ENCODE measurements at regions not wholly inside any gene's neighbourhood (a gene's known extent, or its start where the extent isn't known, plus 50 kb on each side); places are given as distances from the start of the nearest gene placed in this dataset.
"Not testable (repeated sequence)": the region's sequence is repeated elsewhere in the genome, so short reads cannot be mapped to it uniquely, and the experiment has no call there.

DNA sequence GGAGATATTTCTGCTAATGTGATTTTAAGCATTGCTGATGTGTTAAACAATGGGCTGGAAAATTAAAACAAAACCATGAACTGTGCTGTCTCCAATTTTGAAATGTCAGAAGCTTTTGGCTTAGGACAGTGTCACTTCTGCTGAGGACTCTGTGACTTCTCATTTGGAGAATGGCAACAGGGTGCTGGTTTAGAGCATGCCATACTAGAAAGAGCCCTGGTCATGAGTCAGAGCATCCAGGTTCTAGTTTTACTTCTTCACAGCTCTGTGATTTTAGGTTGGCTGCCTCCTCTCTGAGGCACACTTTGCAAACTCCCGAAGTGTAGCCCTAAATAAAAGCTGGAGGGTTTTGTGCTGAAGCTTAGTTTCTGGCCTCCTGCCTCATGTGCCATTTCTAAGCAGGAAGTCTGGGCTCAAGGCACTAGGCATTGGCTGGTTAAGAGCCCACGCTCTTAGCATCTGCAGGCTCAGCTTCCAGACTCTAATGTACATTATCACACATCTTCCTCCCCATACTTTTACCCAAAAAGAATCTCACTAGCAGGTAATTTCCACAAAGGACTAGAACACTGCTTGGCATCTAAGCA is 193.8 kb downstream of the CNTN3 start:
- DNase-seq (ENCODE audit: low read depth in 2 of 2): no peak

DNA sequence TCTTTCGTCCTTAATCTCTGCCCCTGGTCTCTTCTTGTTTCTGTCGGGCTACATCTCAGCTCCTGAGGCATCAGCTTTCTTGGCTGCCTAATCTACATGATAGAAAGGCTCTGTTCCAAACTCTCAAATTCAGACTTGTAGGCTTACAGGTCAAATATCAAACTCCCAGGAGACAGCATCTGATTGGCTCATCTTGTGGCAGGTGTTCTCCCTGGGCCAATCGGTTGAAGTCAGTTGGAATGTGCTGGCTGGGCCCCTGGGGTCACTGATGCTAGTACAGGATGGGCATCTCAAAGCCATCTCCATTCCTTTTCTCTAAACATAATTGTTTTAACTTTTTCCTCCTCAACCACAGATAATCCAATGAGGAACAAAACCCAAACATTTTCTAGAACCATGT is 198.7 kb downstream of the CNTN3 start:
- DNase-seq (ENCODE audit: low read depth in 2 of 2): no peak

DNA sequence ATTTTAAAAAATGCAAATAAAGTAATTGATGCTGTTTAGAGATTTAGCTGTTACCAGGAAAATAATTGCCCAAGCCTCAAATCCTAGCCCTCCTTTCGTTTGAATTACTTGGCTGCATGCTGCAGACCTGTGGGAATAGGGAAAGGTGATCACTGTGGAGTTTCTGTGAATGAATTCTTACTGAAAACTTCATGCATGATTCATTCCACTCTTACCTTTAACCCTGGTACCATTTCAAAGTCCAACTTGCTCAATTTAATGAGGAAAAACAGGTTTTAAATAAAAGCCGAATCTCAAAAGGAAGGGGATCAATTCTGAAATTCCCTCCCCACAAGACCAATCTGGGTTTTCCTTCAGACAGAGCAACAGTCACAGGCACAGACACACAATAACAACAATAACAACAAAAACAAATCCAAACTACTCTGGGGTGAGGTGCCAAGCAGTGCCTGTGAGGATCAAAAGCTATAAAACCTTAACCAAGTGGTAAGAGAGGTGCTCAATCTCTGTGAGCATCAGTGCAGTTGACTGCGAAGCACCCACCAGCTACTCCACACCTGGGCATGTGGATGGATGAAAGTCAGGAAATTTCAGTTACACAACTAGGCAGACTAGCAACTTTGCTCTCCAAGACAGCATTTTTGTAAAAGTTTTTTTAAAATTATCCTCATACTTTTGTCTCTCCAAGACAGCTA is 200.8 kb downstream of the CNTN3 start:
- DNase-seq (ENCODE audit: low read depth in 2 of 2): no peak

DNA sequence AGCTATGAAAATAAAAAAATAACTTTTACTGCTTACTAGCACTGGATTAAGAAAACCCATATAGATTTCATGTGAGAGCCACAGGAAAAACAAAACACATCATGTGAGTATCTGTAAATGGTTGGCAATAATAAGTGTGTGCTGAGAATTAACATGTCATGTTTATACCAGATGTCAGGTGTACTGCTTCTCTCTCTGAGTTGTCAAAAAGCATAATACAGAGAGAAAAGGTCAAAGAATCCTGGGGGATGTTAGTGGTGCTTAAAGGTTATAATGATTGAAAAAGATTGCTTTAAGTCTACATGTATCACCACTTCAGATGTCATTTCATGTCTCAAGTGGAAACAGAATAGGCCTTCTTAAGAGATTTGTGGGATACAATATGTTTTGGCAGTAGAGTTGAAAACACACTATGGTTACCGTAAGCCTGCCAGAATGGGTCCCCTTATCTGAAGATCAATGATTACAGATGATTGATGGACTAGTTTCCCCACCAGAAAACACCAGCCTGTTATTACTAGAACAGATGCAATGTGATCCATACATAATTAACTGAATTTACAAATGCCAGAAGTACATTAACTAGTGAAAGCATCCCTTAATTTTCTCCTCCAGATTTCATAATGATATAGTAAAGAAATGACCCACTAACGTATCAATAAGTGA is 204.1 kb downstream of the CNTN3 start:
- DNase-seq (ENCODE audit: low read depth in 2 of 2): no peak

DNA sequence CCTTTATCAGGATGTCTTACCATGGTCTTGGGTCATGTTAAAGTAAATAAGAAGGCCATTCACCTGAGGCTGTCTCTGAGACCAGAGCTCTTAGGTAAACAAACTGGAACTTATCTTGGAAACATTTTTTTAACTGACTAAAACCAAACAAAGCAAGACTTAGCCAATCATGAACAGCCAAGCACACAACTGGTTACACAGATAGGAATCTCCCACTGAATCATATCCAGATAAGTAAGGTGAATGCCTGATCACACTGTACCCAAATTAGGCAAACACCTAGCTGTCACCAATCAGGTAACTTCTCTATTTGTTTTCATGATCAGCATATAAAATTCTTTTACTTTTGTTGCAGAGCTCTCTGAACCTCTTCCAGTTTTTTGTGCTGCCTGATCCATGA is 205.4 kb downstream of the CNTN3 start:
- DNase-seq (ENCODE audit: low read depth in 2 of 2): no peak

DNA sequence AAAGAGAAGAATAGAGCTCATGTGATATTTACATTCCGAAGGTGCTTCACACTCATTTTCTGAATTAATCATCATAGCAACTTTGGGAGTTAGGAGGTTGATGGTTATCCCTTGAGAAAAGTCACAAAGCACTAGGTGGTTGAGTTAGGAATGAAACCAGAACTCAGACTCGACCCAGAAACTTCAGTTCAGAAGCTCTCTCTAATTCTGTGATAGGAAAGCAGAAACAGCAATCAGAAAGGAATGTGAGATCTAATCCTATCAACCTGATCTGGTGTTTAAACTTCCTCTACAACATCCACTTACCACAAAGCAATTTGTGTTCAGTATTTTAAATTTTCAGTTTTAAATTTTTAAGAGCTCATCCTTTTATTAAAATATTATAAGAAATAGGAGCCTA is 211.2 kb downstream of the CNTN3 start:
- DNase-seq (ENCODE audit: low read depth in 2 of 2): no peak

DNA sequence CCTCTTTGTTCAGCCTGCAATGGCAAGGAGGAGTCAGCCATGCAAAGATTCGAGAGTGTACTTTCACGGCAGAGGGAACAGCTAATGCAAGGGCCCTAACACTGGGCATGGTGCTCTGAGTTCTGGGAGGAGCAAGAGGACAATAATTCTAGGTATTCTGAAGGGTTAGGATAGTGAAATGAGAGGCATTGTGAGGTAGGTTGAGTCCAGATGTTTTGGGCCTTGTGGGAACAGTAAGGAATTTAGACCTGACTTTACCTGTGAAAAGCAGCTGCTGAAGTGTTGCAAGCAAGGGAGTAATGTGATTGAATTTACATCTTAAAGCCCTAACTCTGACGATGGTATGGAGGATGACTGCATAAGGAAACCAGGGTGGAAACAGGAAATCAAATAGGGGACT is 211.6 kb downstream of the CNTN3 start:
- no peak for DNase-seq (ENCODE audit: low read depth in 2 of 2)

DNA sequence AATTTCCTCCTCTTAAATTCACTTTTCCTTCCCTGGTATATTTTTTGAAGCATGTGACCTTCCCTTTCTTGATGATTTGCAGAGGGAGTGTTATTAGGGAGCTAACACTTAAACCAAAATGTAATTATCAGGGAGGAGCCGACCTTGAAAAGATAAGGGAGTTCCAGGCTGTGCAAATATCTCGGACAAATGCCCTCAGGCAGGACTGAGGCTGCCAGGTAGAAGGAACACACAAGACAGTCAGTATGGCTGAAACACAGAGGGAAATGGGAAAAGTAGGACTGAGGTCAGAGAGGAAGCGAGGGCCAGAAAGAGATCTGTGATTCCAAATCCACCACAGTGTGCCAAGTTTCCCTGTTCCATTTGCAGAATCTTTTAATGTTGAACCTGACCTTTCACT is 221.0 kb downstream of the CNTN3 start:
- DNase-seq (ENCODE audit: low read depth in 2 of 2): no peak

DNA sequence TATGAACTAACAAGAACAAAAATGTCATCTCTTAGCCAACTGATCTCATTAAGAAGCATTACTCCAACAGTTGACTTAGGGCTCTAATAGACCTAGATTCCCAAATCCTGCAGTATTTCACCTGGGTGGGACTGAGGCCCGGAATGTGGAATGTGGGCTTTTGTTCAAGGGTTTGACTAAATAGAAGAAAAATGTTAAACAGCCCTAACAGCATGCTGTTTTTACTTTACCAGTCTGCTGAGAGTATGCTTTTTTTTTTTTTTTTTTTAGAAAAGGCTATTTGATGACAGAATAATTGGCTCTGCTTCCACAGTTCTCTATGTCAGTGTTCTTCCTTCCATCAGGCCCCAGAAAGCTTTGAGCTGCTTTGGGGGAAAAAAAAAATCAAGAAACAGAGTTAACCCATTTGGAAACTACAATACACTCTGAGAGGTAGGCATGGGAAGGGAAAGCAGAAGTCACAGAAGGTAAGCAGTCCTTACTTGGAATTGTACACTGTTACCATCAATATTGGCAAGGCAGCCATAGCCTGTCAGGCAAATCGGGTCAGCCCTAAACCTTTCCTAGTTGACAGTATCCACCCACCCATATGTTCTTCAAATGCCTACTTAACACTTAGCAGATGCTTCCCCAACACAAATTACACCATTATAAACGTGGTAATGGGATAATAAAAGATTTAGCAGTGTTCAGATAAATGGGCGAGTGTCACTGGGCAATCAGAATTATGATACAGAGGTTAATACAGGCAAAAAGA is 224.2 kb downstream of the CNTN3 start:
- DNase-seq (ENCODE audit: low read depth in 2 of 2): no peak

DNA sequence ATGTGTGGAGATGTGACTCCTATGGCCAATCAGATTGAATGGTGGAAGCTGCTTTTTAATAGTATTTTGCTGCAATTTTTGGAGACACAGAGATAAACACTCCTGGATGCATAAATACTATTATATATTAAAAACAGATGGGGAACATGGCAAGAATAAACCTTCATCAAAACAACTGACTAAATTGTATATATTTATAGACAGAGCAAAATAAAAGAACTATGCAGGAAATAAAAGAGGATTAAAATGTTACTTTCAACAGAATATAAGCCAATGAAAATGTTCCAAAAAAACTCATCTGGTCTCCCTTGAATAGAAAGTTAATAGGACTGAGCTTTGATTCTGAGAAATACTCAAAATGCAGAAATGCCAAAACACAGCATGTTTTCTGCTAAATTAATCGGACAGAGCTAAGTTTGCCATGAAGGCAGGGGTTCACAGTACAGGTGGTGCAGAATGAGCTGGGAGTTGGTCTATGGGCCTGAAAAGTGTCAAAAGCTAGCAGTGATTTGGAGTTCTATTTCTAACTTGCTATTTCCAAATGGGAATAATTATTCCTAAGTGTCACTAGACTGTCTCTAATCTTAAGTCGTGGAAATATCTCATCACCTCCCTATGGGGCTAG is 227.2 kb downstream of the CNTN3 start:
- DNase-seq (ENCODE audit: low read depth in 2 of 2): no peak

DNA sequence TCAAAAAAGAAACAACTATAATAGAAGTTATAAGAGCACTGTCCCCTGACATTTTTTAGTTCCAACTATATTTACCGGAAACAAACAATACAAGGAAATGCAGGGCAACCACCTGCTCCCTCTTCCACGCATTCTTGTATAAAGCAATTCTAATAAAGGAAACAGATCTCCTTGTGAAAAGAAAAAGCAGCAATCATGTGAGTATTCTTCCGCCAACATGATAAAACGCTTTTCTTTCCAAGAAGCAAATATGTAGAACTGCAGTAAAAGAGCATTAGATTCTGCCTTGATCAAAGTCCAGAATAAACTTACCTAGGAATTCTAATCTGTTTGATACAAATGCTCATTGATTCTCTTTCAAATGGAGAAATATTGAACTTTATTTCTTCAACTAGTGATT is 230.3 kb downstream of the CNTN3 start:
- no peak for DNase-seq (ENCODE audit: low read depth in 2 of 2)

DNA sequence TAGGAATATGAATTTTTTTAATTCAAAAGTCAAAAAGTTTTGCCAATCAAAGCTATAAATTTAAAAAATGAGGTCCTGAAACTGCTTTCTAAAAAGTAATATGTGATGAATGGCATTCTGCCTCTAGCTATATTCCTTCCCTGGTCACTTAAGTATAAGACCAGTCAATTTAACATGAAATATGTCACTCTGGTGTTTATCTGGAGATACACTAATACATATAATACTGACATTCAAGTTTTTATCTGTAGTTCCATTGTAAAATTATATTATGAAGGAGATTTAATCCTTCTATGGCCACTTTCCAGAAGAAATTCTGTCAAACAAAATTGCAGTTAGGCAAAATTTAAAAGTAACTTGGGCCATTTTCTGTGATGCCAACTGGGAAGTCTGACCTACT is 236.8 kb downstream of the CNTN3 start:
- no peak for DNase-seq (ENCODE audit: low read depth in 2 of 2)

DNA sequence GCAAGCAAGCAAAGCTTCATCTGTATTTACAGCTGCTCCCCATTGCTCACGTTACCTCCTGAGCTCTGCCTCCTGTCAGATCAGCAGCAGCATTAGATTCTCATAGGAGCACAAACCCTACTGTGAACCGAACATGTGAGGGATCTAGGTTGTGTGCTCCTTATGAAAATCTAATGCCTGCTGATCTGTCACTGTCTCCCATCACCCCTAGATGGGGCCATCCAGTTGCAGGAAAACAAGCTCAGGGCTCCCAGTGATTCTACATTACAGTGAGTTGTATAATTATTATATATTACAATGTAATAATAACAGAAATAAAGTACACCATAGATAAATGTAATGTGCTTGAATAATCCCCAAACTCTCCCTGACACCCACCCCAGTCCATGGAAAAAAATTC is 238.1 kb downstream of the CNTN3 start:
- DNase-seq (ENCODE audit: low read depth in 2 of 2): not testable (repeated sequence)

DNA sequence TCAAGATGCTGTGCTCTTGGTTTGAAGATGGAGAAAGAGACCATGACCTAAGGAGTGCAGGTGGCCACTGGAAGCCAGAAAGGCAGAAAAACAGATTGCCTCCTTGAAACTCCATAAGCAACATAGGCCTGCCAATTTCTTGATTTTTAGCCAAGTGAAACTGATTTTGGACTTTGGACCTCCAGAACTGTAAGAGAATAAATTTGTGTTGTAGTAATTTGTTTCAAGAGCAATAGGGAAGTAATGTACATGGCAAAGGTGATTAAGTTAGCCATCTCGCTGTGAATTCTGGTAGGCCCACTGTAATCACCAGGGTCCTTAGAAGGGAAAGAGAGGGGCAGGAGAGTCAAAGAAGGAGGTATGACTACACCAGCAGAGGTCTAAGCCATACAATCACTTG is 238.8 kb downstream of the CNTN3 start:
- no peak for DNase-seq (ENCODE audit: low read depth in 2 of 2)

DNA sequence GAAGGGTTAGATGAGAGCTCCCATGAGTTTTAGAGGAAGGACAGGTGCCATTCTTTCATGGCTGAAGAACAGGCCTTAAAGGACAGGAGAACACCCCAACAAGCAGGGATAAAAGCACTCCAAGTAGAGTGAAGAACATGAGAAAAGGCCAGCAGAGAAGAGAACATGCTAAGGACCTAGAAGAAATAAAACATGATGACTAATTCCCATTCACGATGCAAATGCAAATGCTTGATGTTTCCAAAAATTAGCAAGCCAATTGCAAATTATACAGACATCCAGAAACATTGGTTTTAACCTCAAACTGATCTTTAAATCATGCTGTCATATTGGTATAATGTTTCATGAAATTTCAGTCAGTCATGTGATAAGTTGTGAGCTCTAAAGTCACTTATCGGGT is 241.7 kb downstream of the CNTN3 start:
- DNase-seq (ENCODE audit: low read depth in 2 of 2): no peak

DNA sequence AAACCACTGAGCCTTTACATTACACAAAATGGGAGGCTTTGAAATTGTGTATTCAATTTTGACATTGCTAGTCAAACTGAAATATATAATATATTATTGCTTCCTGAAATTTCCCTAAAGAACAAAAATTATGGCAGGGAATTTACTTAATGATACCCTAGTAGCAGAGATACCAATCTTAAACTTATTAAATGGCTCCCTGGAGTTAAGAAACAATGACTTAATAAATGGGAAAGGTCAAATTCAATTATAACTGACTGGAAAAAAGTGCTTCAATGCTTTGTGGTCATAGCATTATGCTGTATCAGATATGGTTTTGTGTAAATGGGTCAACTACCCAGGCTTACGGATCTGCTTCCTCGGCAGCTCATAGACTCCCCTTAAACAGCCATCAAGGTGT is 244.1 kb downstream of the CNTN3 start:
- no peak for DNase-seq (ENCODE audit: low read depth in 2 of 2)

DNA sequence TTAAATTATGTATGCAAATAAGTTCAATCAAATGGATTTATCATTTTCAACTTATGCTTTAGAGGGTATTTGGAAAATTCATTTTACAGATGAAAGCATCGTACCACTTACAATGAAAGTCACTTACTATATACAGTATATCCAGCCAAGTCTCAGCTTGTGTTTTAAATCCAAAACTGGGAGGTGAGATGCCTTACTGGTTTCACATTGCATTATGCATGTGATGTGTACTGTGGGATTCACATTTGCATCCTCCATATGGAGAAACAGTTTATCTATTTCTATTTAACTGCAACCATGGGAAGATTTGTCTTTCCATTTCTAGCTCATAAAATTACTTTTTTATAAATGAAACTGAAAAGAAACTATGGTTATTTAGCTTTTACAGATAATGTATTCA is 248.1 kb downstream of the CNTN3 start:
- no peak for DNase-seq (ENCODE audit: low read depth in 2 of 2)

DNA sequence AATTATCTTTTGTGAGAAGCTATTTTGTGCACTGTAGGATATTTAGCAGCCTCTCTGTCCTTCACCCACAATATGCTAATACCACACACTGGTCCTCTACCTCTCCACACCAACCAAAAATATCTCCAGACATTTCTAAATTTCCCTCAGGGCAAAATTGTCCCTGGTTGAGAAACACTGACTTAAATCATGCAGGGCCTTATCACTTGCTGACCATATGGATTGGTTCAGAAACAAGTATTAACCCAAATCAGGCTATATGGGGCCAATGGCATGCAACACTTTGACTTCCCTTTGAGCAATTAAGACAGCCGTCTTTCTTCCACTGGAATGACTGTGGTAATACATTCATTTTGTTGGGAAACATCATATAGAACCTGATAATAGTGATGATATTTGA is 251.1 kb downstream of the CNTN3 start:
- no peak for DNase-seq (ENCODE audit: low read depth in 2 of 2)

DNA sequence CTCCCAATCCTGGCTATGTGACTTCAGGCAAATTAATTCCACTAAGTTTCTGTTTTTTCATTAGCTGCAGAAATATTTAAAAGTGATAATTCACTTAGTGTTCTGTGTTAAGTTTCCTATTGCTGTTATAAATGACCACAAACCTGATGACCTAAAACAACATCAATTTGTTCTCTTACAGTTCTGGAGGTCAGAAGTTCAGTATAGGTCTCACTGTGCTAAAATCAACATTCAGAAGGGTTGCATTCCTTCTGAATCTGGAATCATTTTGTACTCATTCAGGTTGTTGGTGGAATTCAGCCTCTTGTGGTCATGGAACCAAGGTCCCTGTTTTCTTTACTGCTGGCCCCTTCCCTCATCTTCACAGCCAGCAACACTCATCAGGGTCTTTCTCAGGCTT is 254.1 kb downstream of the CNTN3 start:
- no peak for DNase-seq (ENCODE audit: low read depth in 2 of 2)

DNA sequence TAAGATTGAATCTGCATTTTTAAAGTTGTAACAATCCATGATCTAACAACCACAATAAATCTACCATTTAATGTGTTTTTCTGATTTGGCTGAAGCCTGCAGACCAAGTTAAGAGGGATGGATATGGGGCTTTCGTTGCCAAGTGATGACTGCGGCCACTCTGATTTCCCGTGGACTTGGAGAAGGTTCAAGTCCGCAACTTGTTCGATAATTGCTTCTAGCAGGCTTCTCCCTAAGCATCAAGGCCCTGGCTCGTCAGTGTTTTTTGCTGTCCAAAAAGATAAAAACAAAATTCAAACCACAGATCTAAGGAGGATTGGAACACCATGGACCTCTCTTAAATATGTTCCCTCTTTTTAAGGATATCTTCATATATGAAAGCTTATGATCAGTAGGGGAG is 256.6 kb downstream of the CNTN3 start:
- no peak for DNase-seq (ENCODE audit: low read depth in 2 of 2)

DNA sequence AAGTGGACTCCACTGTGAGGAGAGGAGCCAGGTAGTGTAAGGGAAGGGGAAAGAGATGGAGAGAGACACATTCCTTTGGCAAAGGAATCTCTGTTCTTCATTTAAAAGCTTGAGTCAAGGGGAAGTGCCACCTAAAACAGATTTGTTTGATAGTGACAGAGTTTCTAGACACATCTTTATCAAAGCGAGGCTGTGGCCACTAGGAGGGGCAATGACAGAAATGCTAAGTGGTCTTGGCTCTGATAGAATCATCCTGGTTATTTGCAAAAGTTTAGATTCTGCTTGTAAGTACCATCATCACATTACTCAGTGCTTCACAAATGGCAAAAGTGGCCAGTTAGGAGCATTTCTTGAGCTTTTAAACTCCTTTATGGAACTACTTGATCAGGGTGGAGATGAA is 261.4 kb downstream of the CNTN3 start:
- no peak for DNase-seq (ENCODE audit: low read depth in 2 of 2)

DNA sequence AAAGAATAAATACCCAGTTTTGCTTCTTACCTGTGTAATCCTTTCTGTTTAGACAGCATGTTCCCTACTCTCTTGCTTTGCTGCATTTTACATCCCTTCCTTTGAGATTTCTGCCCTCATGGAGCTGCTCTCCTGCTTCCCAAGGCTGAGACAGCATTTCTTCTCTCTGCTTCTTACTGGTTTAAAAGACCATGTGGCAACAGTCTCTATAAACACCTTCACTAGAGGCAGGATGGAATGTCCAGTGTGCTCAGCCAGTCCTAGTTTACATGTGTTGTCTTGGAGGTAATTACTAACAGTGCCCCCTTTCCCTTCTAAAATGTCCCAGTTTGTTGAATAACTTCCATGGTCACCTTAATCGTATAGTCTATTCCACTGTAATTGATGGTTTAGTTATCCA is 262.3 kb downstream of the CNTN3 start:
- no peak for DNase-seq (ENCODE audit: low read depth in 2 of 2)
